NCI-H2171 (cell line): ENCODE measurements at regions not wholly inside any gene's neighbourhood (a gene's known extent, or its start where the extent isn't known, plus 50 kb on each side); places are given as distances from the start of the nearest gene placed in this dataset.
"Not testable (repeated sequence)": the region's sequence is repeated elsewhere in the genome, so short reads cannot be mapped to it uniquely, and the experiment has no call there.

ENCODE experiments used
- DNase-seq: peaks from one replicate; lab custom pipeline; 2025; lab: John Stamatoyannopoulos, UW

- no peak for DNase-seq
Observed at GRCh38 chr16:61002479-61003204, 1033.6 kb downstream of the CDH8 start.

DNA sequence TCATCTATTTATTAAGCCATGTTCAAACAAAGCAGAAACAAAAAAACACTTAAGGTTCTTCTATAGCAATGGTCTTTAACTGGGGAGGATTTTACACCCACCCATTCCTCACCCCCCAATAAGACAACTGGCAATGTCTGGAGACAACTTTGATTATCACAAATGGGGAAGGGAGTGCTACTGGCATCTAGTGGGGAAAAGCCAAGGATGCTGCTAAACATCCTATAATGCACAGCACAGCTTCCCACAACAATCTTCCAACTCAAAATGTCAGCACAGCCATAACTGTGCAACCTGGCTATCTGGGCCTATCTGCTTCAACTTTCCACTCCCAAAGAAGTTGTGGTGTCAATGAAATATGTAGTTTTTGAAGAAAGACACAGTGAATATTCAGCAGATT is 1044.4 kb downstream of the CDH8 start:
- DNase-seq: no peak

GRCh38 chr16:60989592-60989991 is 1046.6 kb downstream of the CDH8 start:
- DNase-seq: no peak

DNA sequence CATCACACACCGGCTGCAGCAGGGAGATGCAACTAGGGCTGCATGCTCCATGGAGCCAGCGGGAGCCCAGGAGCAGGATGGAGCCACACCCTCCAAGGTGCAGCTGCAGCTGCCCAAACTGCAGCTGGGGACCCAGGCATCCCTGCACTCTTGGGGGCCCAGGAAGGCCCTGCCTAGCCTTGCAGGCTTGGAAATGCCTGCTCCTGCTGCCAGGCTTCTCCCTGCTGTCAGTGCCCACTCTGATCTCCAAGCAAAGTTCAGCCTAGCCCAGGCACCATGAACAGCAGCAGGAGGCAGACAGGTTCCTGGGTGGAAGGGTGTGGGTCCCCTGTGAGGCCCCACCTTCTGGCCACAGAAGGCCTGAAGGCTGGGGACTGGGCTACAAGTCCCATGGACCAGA is 1057.1 kb downstream of the CDH8 start:
- DNase-seq: no peak

DNA sequence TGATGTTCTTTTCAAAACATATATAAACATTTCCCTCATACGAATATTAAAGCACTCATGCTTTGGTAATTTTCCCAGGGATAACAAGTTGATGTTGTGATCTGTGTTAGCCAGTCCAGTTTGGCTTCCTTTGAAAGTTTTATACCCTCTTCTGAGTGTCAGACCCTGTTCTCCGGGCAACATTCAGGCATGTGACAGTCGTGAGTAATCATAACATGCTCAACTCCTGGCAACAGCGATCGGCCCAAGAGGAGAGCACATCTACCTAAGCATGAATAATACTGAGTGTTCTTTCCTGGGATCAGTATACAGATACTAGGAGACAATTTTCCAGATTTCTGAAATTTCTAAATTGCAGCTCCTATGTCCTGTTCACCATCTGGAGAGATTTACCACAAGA is 1086.4 kb downstream of the CDH8 start:
- no peak for DNase-seq

GRCh38 chr16:60945225-60945624 is 1091.0 kb downstream of the CDH8 start:
- DNase-seq: no peak

DNA sequence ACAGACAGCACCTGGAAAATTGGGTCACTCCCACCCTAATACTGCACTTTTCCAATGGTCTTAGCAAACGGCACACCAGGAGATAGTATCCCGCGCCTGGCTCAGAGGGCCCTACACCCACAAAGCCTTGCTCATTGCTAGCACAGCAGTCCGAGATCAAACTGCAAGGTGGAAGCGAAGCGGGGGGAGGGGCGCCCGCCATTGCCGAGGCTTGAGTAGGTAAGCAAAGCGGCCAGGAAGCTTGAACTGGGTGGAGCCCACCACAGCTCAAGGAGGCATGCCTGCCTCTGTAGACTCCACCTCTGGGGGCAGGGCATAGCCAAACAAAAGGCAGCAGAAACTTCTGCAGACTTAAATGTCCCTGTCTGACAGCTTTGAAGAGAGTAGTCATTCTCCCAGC is 1100.0 kb downstream of the CDH8 start:
- not testable (repeated sequence) for DNase-seq

- DNase-seq: no peak
Observed at GRCh38 chr16:60932600-60932999, 1103.6 kb downstream of the CDH8 start.

GRCh38 chr16:60930291-60930690 is 1105.9 kb downstream of the CDH8 start:
- no peak for DNase-seq

DNA sequence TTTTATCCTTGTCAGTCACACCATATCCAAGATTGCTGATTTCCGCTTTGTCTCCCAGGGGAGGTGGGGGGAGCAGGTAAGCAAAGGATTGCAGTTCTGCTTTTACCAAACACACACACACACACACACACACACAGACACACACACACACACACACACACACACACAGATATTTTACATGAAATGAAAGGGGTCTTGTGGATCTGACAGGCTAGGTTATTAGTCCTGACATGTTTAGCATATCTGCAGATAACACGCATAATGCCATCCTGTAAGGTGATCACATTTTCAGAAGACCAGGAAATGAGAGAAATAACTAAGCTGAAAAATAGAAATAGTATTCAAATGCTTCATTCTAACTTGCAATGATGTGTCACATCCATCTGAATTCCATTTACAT is 1113.3 kb downstream of the CDH8 start:
- no peak for DNase-seq

DNA sequence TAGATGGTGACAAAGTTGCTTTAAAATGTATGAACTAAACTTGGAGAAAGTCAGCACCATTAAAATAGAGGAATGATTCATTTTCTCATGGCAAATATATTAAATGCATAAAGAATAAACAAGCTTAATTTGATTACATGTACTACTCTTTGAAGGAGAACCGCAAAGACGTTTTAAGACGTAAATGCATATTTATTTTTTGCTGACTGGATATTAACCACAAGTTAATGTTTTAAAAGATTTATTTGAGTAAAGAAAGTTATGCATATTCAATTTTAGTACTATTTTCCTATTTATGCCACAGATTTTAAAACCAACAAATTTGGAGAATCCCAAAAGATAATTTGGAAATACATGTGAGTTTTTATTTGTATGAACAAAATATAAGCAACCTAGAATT is 1121.9 kb downstream of the CDH8 start:
- no peak for DNase-seq

GRCh38 chr16:60907645-60908044 is 1128.6 kb downstream of the CDH8 start:
- DNase-seq: no peak

DNA sequence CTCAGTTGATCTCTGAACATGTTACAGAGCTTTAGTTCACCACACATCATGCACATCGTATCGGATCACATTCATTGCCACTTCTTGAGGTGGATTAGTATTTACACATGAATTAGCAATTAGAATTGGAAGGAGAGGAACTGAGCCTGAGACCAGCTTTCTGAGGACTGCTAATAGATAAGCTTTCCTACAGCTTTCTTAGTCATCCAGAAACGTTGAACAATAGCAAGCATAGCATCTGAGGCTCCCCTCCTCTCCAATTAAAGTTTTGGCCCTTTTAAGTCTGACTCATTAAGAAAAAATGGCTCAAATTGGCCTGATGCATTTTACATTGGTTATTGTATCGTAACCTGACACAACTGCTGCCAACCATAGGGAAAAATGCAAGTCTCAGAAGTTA is 1130.4 kb downstream of the CDH8 start:
- DNase-seq: no peak

DNA sequence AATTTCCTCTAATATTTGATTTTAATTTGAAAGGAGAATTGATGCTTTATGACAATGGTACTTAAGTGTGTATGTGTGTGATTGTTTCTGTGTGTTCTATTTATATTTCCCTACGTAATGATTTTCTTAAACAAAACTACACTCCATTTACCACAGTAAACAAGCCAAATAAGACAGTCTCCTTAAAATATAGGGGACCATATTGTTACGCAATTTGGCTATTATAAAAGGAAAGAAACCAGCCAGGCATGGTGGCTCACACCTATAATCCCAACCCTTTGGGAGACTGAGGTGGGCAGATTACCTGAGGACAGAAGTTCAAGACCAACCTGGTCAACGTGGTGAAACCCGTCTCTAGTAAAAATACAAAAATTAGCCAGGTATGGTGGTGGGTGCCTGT is 1134.1 kb downstream of the CDH8 start:
- no peak for DNase-seq

DNA sequence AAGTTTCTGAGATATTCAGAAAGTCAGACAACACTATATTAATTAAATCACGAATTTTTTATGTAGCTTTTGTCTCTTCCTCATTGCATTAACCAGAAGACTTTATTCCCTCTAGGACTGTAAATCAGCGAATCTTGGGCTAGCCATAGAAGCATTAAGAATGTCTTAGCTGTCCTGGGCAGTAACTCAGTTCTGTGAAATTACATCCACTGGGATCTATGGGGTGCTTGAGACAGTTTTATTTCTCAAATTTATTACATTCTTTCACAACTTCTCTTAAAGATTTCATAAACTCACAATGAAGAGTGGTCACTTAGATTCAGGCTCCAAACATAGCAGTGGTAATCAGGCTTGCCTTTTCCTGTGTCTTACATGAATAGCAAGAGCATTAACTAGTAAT is 1153.4 kb downstream of the CDH8 start:
- DNase-seq: no peak

DNA sequence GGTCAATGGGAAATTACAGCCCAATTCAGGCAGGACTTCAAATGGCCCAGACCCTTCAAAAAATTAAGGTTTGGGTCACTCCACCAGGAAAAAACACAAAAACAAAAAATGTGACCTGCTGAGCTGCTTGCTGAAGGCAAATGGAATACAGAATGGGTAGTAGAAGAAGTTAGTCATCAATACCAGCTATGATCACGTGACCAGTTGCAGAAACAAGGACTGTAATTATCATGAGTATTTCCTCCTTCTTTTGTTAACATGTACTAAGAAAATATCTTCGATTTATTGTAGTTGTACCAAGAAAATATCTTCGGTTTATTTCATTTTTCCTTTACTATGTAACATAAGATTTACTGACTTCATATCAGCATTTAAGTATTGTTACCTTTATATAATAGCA is 1183.6 kb downstream of the CDH8 start:
- DNase-seq: no peak

- no peak for DNase-seq
Observed at GRCh38 chr16:60821661-60822060, 1214.6 kb downstream of the CDH8 start.

GRCh38 chr16:60820361-60820760 is 1215.9 kb downstream of the CDH8 start:
- DNase-seq: no peak

DNA sequence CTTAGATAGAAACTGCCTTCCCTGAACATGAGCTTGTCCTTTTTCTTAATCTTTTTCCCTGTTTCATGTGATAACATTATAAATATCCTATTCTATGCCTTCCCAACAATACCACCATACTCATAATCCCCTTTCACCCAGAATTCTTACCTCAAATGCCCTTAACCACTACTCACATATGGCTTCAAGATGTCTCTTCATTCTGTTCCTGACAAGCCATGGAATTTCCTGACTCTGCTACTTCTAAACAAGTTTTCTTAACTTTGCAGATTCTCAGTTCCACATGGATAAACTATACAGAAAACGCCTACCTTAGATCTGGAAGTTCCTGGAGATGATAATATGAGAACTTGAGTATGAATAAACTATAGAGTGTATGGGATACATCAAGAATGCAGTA is 1217.8 kb downstream of the CDH8 start:
- DNase-seq: no peak

DNA sequence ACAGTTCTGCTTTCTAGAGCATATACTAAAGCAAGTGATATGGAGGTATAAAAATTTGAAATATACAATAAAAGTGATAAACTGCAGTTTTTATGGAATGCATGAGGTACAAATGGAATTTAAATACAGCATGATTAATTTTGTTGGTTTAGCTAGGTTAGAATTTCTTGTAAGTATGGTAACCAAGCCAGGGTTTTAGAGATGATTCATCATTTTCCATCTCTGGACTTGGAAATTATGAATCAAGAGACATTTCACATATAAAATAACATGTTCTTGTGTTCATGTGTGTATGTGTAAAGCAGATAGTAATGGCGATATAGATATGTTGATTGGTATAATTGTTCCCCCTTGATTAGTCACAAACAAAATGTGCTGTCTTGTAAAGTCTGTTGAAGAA is 1219.8 kb downstream of the CDH8 start:
- DNase-seq: no peak

DNA sequence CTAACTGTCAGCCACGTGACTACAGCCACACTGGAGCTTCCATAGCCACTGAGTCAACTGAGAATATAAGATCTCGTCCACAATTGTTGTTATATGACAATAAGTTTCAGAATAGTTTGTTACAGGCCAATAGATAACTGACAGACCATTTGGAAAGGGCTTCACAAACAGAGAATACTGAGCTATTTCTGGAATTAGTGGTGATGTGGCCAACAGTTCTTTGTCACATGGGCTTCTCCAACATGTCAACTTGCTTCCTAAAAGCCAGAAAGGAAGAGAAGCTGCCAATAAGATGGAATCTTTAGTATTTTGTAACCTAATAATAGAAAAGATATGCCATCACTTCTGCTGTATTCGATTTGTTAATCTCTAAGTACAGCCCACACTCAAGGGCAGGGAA is 1220.4 kb downstream of the CDH8 start:
- DNase-seq: no peak

GRCh38 chr16:60815033-60815432 is 1221.2 kb downstream of the CDH8 start:
- DNase-seq: no peak

GRCh38 chr16:60811657-60812056 is 1224.6 kb downstream of the CDH8 start:
- no peak for DNase-seq

DNA sequence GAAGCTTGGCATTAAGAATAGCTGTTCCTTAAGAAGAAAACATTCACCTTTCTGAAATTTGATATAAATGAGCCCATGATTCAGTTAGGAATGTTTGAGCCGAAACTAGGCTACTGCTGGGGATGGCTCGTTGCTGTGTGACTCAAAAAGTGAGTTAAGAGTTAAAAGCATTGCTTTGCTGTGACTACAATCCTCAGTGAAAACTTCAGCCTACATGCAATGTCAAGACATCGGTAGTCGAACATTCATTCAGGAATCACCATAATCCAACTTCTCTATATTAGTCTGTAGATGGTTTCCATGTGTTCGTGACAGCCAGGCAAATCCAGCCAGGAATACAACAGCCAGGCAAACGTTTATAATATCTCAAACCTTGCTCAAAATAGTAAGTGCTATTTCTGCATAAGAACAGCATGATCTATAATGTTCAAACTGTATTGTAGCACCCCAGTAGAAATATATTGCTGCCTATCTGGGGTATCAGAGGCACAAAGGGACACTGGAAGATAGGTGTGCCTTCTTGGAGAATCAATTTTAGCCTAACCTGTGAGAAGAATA is 1225.1 kb downstream of the CDH8 start:
- DNase-seq: no peak
